ENCODE measurements at regions not wholly inside any gene's neighbourhood (a gene's known extent, or its start where the extent isn't known, plus 50 kb on each side); places are given as distances from the start of the nearest gene placed in this dataset.

DNA sequence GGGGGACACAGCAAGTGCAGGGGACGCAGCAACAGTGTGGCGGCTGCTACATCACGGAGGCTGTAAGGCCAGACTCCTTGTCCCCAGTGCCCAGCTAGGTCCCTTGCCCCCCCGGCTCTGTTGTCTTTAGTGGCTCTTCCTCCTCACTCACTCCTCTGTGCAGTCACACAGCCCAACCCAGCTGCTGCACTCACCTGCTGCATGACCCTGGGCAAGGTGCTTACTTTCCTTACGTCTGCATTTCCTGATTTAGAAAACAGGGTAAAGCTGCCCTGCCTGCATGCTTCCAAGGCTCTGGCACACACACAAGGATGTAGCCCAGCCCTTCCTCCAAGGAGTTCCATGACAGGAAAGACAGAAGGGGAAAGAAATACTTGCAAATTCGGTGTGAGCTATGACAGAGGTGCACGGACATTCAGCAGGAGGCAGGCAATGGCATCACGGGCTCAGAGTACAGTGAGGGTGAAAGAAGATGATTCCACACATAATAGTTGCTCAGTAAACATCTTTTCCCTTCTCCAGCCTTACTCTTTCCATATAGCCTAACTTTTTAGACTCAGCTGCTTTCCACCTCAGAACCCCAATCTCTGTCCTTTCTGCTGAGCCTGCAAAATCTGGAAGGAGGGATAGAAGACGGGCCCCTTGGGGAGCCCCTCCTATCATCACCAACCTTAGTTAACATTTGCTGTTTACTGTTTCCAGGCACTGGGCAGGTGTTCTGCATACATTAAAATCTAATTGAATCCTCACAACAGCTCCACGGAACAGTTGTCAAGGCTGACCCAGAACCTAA lies 150.9 kb downstream of the MRM1 start:
- FAIRE-seq, result no peak
- no peak for DNase-seq (ENCODE audit: low read depth)
- H3K4me3 ChIP-seq (ENCODE audit: low read depth, low read length), result no peak overlapping the region
- no peaks in the 10 kb centered on the region for H3K36me3 ChIP-seq (ENCODE audit: control insufficient read depth, insufficient read depth, low read length)
- TF ChIP-seq, protein P1, sequence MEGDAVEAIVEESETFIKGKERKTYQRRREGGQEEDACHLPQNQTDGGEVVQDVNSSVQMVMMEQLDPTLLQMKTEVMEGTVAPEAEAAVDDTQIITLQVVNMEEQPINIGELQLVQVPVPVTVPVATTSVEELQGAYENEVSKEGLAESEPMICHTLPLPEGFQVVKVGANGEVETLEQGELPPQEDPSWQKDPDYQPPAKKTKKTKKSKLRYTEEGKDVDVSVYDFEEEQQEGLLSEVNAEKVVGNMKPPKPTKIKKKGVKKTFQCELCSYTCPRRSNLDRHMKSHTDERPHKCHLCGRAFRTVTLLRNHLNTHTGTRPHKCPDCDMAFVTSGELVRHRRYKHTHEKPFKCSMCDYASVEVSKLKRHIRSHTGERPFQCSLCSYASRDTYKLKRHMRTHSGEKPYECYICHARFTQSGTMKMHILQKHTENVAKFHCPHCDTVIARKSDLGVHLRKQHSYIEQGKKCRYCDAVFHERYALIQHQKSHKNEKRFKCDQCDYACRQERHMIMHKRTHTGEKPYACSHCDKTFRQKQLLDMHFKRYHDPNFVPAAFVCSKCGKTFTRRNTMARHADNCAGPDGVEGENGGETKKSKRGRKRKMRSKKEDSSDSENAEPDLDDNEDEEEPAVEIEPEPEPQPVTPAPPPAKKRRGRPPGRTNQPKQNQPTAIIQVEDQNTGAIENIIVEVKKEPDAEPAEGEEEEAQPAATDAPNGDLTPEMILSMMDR (IDR thresholded peaks at IDR 0.05; ENCODE audit: insufficient read depth, low read length, severe bottlenecking), result no peak
- H3K27me3 ChIP-seq (ENCODE audit: control insufficient read depth, insufficient read depth, low read length), result peaks cover 13% of the 10 kb centered on the region

DNA sequence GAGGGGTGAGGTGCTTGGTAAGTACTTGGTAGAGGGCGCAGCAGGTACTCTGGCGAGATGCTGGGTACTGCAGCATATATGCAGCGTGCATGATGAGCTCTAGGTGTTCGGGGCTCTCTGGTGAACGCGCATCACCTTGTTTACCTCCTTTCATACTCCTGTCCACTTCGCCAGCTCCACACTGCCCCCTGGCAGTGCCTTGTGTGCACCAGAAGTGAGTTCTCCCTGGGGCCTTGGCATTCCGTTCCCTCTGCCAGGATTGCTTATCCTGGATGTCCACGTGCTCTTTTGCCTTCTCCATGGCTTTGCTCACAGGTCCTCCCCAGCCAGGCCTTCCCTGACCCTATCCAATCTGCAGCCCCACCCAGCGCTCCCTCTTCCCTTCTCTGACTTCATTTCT lies 154.2 kb downstream of the MRM1 start:
- peak; percentile 20 for DNase-seq (ENCODE audit: low read depth)

DNA sequence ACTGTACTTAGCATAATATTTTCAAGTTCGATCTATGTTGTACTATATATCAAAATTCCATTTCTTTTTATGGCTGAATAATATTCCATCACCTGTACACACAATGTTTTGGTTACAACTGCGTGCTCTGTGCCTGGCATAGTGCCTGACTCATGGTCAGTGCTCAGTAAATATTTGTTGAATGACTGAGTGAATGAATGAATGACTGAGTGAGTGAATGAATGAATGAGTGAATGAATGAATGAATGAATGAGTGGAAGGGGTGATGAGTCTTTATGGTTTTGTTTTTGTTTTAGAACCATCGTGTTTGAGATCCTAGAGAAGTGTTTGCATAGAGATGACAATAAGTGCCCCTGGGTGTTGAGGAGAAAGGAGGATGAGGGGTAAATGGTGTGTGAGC lies 155.3 kb downstream of the MRM1 start:
- no peak overlapping the region for H3K4me3 ChIP-seq (ENCODE audit: low read depth, low read length)
- TF ChIP-seq, protein P1 (IDR thresholded peaks at IDR 0.05; ENCODE audit: insufficient read depth, low read length, severe bottlenecking), result no peak
- no peak for DNase-seq (ENCODE audit: low read depth)
- peaks cover 2% of the 10 kb centered on the region for H3K27me3 ChIP-seq (ENCODE audit: control insufficient read depth, insufficient read depth, low read length)
- FAIRE-seq, result no peak
- H3K36me3 ChIP-seq (ENCODE audit: control insufficient read depth, insufficient read depth, low read length), result no peaks in the 10 kb centered on the region

More for the DNA sequence above, 154.2 kb downstream of the MRM1 start:
- TF ChIP-seq, protein P1 (IDR thresholded peaks at IDR 0.05; ENCODE audit: insufficient read depth, low read length, severe bottlenecking), result peak; percentile 65
- no peak overlapping the region for H3K4me3 ChIP-seq (ENCODE audit: low read depth, low read length)
- H3K27me3 ChIP-seq (ENCODE audit: control insufficient read depth, insufficient read depth, low read length), result peaks cover 5% of the 10 kb centered on the region
- no peaks in the 10 kb centered on the region for H3K36me3 ChIP-seq (ENCODE audit: control insufficient read depth, insufficient read depth, low read length)
- no peak for FAIRE-seq

DNA sequence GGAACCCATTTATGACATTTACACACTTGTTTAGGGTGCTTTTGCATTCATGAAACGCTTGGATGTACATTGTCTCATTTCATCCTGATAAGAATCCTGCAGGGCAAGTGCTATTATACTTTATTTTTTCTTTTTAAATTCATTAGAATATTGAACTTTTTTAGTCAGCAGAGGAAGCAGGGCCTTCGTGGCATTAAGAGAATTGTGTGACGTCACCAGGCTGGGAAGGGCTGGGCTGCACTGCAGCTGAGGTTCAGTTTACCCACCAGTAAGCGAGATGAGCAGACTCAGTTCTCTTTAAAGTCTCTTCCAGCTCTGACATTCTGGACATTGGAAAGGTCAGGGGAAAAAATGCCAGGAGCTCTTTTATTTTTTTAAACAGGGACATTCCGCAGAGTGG lies 159.0 kb downstream of the MRM1 start:
- no peak for FAIRE-seq
- TF ChIP-seq, protein P1 (IDR thresholded peaks at IDR 0.05; ENCODE audit: insufficient read depth, low read length, severe bottlenecking), result no peak
- no peak overlapping the region for H3K4me3 ChIP-seq (ENCODE audit: low read depth, low read length)
- H3K36me3 ChIP-seq (ENCODE audit: control insufficient read depth, insufficient read depth, low read length), result no peaks in the 10 kb centered on the region
- no peak for DNase-seq (ENCODE audit: low read depth)
- no peaks in the 10 kb centered on the region for H3K27me3 ChIP-seq (ENCODE audit: control insufficient read depth, insufficient read depth, low read length)

DNA sequence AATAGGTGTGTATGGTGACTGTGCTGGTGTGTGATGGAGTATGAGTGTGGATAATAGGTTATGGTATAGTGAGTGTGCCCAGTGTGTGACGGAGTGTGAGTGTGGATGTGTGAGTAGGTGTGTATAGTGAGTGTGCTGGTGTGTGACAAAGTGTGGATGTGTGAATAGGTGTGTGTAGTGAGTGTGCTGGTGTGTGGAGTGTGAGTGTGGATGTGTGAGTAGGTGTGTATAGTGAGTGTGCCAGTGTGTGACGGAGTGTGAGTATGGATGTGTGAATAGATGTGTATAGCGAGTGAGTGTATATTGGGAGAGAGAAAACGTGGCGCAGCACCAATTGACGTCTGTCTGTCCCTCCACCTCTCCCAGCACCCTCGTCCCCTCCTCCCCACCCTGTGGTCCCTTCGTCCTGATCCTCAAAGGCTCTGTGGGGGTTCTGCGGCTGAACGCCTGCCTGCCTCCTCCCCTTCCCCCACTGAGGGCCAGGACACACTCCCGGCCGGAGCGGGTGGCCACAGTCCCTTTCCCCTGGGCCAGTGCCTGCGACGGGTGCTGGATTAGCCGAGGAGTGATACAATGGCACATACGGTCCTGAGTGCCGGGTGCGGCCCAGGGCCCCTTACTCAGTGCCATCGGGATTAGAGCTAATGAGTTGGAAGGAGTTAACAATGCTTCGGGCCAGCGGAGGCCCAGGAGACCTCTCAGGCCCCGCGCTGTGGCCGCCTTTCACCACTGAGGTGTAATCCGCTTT lies 160.0 kb downstream of the MRM1 start:
- FAIRE-seq (no peak), DNase-seq (ENCODE audit: low read depth) (no peak)
- TF ChIP-seq, protein P1 (IDR thresholded peaks at IDR 0.05; ENCODE audit: insufficient read depth, low read length, severe bottlenecking), result no peak
- Histone ChIP-seq H3K27me3 (ENCODE audit: control insufficient read depth, insufficient read depth, low read length) (no peaks in the 10 kb centered on the region), H3K36me3 (ENCODE audit: control insufficient read depth, insufficient read depth, low read length) (no peaks in the 10 kb centered on the region), H3K4me3 (ENCODE audit: low read depth, low read length) (no peak overlapping the region)

Data from bronchial epithelial cell (primary cell).